ENCODE measurements at regions not wholly inside any gene's neighbourhood (a gene's known extent, or its start where the extent isn't known, plus 50 kb on each side); places are given as distances from the start of the nearest gene placed in this dataset.

GRCh38 chr9:19513671-19514275, 105.0 kb downstream of the ACER2 start:
- no peak for TF ChIP-seq CTCF (IDR thresholded peaks at IDR 0.05; ENCODE audit: partially characterized antibody, unreplicated experiment)
- Mint-ChIP-seq H3K27me3 (ENCODE audit: unreplicated experiment) (no peaks in the 10 kb centered on the region), H3K27ac (ENCODE audit: unreplicated experiment) (no peak overlapping the region), H3K4me1 (ENCODE audit: low read depth, unreplicated experiment) (no peaks in the 10 kb centered on the region), H3K36me3 (ENCODE audit: unreplicated experiment) (no peaks in the 10 kb centered on the region), H3K9me3 (ENCODE audit: unreplicated experiment) (no peaks in the 10 kb centered on the region), H3K4me3 (ENCODE audit: unreplicated experiment) (no peak overlapping the region)
- DNase-seq, result no peak

GRCh38 chr9:19512103-19512832, 103.5 kb downstream of the ACER2 start:
- no peak overlapping the region for H3K4me3 Mint-ChIP-seq (ENCODE audit: unreplicated experiment)
- H3K36me3 Mint-ChIP-seq (ENCODE audit: unreplicated experiment), result no peaks in the 10 kb centered on the region
- no peak overlapping the region for H3K27ac Mint-ChIP-seq (ENCODE audit: unreplicated experiment)
- no peak for TF ChIP-seq CTCF (IDR thresholded peaks at IDR 0.05; ENCODE audit: partially characterized antibody, unreplicated experiment)
- H3K27me3 Mint-ChIP-seq (ENCODE audit: unreplicated experiment), result no peaks in the 10 kb centered on the region
- H3K4me1 Mint-ChIP-seq (ENCODE audit: low read depth, unreplicated experiment), result no peaks in the 10 kb centered on the region
- no peaks in the 10 kb centered on the region for H3K9me3 Mint-ChIP-seq (ENCODE audit: unreplicated experiment)
- DNase-seq, result no peak

- no peaks in the 10 kb centered on the region for H3K4me1 Mint-ChIP-seq (ENCODE audit: low read depth, unreplicated experiment)
- H3K27me3 Mint-ChIP-seq (ENCODE audit: unreplicated experiment), result no peaks in the 10 kb centered on the region
- H3K36me3 Mint-ChIP-seq (ENCODE audit: unreplicated experiment), result no peaks in the 10 kb centered on the region
- TF ChIP-seq CTCF (IDR thresholded peaks at IDR 0.05; ENCODE audit: partially characterized antibody, unreplicated experiment), result no peak
- H3K27ac Mint-ChIP-seq (ENCODE audit: unreplicated experiment), result no peak overlapping the region
- DNase-seq, result no peak
- no peak overlapping the region for H3K4me3 Mint-ChIP-seq (ENCODE audit: unreplicated experiment)
- H3K9me3 Mint-ChIP-seq (ENCODE audit: unreplicated experiment), result no peaks in the 10 kb centered on the region
Observed at GRCh38 chr9:19511694-19512093, 102.9 kb downstream of the ACER2 start.

GRCh38 chr9:19510907-19511306, 102.1 kb downstream of the ACER2 start:
- Mint-ChIP-seq H3K27me3 (ENCODE audit: unreplicated experiment) (no peaks in the 10 kb centered on the region), H3K4me3 (ENCODE audit: unreplicated experiment) (no peak overlapping the region), H3K27ac (ENCODE audit: unreplicated experiment) (no peak overlapping the region), H3K9me3 (ENCODE audit: unreplicated experiment) (no peaks in the 10 kb centered on the region), H3K36me3 (ENCODE audit: unreplicated experiment) (no peaks in the 10 kb centered on the region), H3K4me1 (ENCODE audit: low read depth, unreplicated experiment) (no peaks in the 10 kb centered on the region)
- TF ChIP-seq CTCF (IDR thresholded peaks at IDR 0.05; ENCODE audit: partially characterized antibody, unreplicated experiment), result no peak
- DNase-seq, result no peak

All from glutamatergic neuron (in vitro differentiated cells).